K562 (cell line): ENCODE measurements at regions not wholly inside any gene's neighbourhood (a gene's known extent, or its start where the extent isn't known, plus 50 kb on each side); places are given as distances from the start of the nearest gene placed in this dataset.

Source experiments
- ATAC-seq: fragments of 200-7000 bp; cut with Tn5 transposase; 3 replicates; pipeline ENCODE4 v1.9.1; 2020; ENCODE audit warnings: moderate library complexity
- BruUV-seq: library from RNA; stranded (reverse); fragments of 400-500 nt; replicated peaks from 2 replicates; lab custom pipeline; 2021; lab: Mats Ljungman, UMichigan
- CTCF ChIA-PET: fragments of 300-600 bp; formaldehyde crosslinking; extraction: SDS; loops from one replicate; lab custom pipeline; 2021; ENCODE audit warnings: low intra/inter-chr PET ratio; lab: Yijun Ruan, JAX
- POLR2A ChIA-PET: fragments of 300-600, 350-650 bp; sonication (Branson Sonifier 250); formaldehyde crosslinking; extraction: SDS; loops from one replicate; lab custom pipeline; 2021; ENCODE audit warnings: antibody characterized with exemption, inconsistent platforms; lab: Yijun Ruan, JAX
- DNase-seq, 4 experiments: peaks; one replicate each; pipeline versions ENCODE4 v3.0.0 to v3.0.0-alpha.2; 2011 to 2018; ENCODE audit warnings: low spot score in 3 of 4, mixed read lengths in 3 of 4; ENCODE audit errors: extremely low read depth in 1 of 4
- FAIRE-seq: peaks from 2 replicates; lab custom pipeline; 2011; peaks lifted over from hg19 to GRCh38; lab: Jason Lieb, UNC
- H2AFZ ChIP-seq: 2 replicates; pipeline ENCODE4 v1.6.0; 2011; ENCODE audit warnings: low read depth, low read length, control low read depth, inconsistent platforms
- H3K27ac ChIP-seq: fragments of 200-600 bp; 3 replicates; pipeline ENCODE4 v1.8.0; 2011; ENCODE audit warnings: low read depth, mild to moderate bottlenecking, control low read depth, inconsistent platforms, low read length, moderate library complexity, mixed read lengths; ENCODE audit errors: extremely low read depth
- H3K27me3 ChIP-seq, 2 experiments: fragments of 300-600 bp in 1 of 2; 2 replicates in 1 of 2; 3 replicates in 1 of 2; pipeline versions ENCODE4 v1.6.0 to v1.8.0; 2011; ENCODE audit warnings: inconsistent platforms in 2 of 2, low read length in 2 of 2, mild to moderate bottlenecking in 1 of 2, mixed read lengths in 1 of 2, moderate library complexity in 1 of 2; ENCODE audit not compliant: control insufficient read depth in 2 of 2, insufficient read depth in 2 of 2
- H3K36me3 ChIP-seq: fragments of 300-600 bp; 3 replicates; pipeline ENCODE4 v1.8.0; 2011; ENCODE audit warnings: mild to moderate bottlenecking, low read length, inconsistent platforms; ENCODE audit not compliant: control insufficient read depth, insufficient read depth
- H3K4me1 ChIP-seq, 2 experiments: fragments of 200-600 bp in 1 of 2; replicated peaks in 1 of 2; 2 replicates in 1 of 2; 3 replicates in 1 of 2; pipeline versions ENCODE4 v1.5.1 to v1.8.0; 2011; ENCODE audit warnings: inconsistent platforms in 2 of 2, low read length in 2 of 2, mild to moderate bottlenecking in 1 of 2, mixed read lengths in 1 of 2, moderate library complexity in 1 of 2; ENCODE audit not compliant: control insufficient read depth in 2 of 2, insufficient read depth in 2 of 2
- H3K4me2 ChIP-seq: 2 replicates; pipeline ENCODE4 v1.6.1; 2011; ENCODE audit warnings: low read length, control low read depth, inconsistent platforms, mixed read lengths; ENCODE audit not compliant: insufficient read depth
- H3K4me3 ChIP-seq: fragments of 200-600 bp; sonication (generic), shearing (Covaris generic); 2 replicates; pipeline ENCODE4 v1.5.1; 2016; ENCODE audit warnings: control low read depth, inconsistent platforms
- H3K79me2 ChIP-seq: fragments of 200-600 bp; 3 replicates; pipeline ENCODE4 v1.8.0; 2011; ENCODE audit warnings: low read length, inconsistent platforms; ENCODE audit not compliant: control insufficient read depth, insufficient read depth
- H3K9ac ChIP-seq, 2 experiments: 2 replicates each; pipeline versions ENCODE4 v1.6.0 to v1.6.1; 2011; ENCODE audit warnings: low read depth in 2 of 2, low read length in 2 of 2, control low read depth in 1 of 2, inconsistent platforms in 1 of 2, mild to moderate bottlenecking in 1 of 2, mixed read lengths in 1 of 2; ENCODE audit not compliant: insufficient read depth in 1 of 2
- H3K9me1 ChIP-seq: one replicate; pipeline ENCODE4 v1.6.0; 2011; ENCODE audit warnings: inconsistent platforms, mild to moderate bottlenecking, low read length, moderate library complexity; ENCODE audit not compliant: control insufficient read depth, insufficient read depth
- H3K9me3 ChIP-seq: replicated peaks from 2 replicates; pipeline ENCODE4 v1.5.1; 2011; ENCODE audit warnings: low read depth, low read length, inconsistent platforms; ENCODE audit not compliant: control insufficient read depth, insufficient read depth
- H4K20me1 ChIP-seq: replicated peaks from 2 replicates; pipeline ENCODE4 v1.6.1; 2011; ENCODE audit warnings: low read length, inconsistent platforms, mixed read lengths; ENCODE audit not compliant: control insufficient read depth, insufficient read depth
- CAMTA2 ChIP-seq: fragments of 250-450 bp; sonication (Bioruptor Pico); conservative IDR thresholded peaks from 2 replicates; pipeline ENCODE4 v1.5.1; 2022
- GATAD2A ChIP-seq: fragments of 450-650 bp; IDR thresholded peaks from 2 replicates; pipeline ENCODE4 v1.6.1; 2017
- HSF4 ChIP-seq: fragments of 250-450 bp; sonication (Bioruptor Pico); IDR thresholded peaks from 2 replicates; pipeline ENCODE4 v2.1.2; 2022; ENCODE audit warnings: mild to moderate bottlenecking, moderate library complexity, borderline replicate concordance
- NR1H2 ChIP-seq: sonication (generic); formaldehyde crosslinking; IDR thresholded peaks from 2 replicates; pipeline ENCODE4 v1.4.0; 2020; ENCODE audit warnings: mild to moderate bottlenecking, missing genetic modification reagents
- PHTF2 ChIP-seq: fragments of 250-450 bp; sonication (Bioruptor Pico); IDR thresholded peaks from 2 replicates; pipeline ENCODE4 v1.5.0; 2021; ENCODE audit warnings: mild to moderate bottlenecking
- TCF7 ChIP-seq: sonication (generic); IDR thresholded peaks from 2 replicates; pipeline ENCODE4 v1.6.1; 2016; ENCODE audit warnings: antibody characterized with exemption, borderline replicate concordance
- ZNF23 ChIP-seq: fragments of 250-450 bp; sonication (Bioruptor Pico); IDR thresholded peaks from 2 replicates; pipeline ENCODE4 v1.4.0; 2020; ENCODE audit warnings: mild to moderate bottlenecking
- WGBS: fragments of 100-300 bp; shearing (Covaris generic); methylation state at CpG from one replicate; pipeline ENCODE4 v1.1.6; 2016; ENCODE audit warnings: low coverage, mixed read lengths; ENCODE audit not compliant: insufficient coverage; ENCODE audit errors: missing lambda C conversion rate; 5-methylcytosine and 5-hydroxymethylcytosine counted together
- in situ Hi-C: fragments of 300-500 bp; cut with MboI; formaldehyde crosslinking; loops from 4 replicates; pipeline ENCODE4 v1.15.0; 2018; ENCODE audit warnings: inconsistent platforms, mixed read lengths
- intact Hi-C: fragments of 100-400 bp; cut with micrococcal nuclease; formaldehyde crosslinking; loops from 2 replicates; pipeline ENCODE4 v1.14.2; 2022
- TF ChIP-seq, protein P1 (sequence below), 2 experiments: fragments of 450-650 bp in 1 of 2; sonication (generic) in 1 of 2; formaldehyde crosslinking in 1 of 2; IDR thresholded peaks in 1 of 2; conservative IDR thresholded peaks in 1 of 2; 2 replicates each; pipeline versions ENCODE4 v1.6.1 to v1.8.1; 2016 to 2023; ENCODE audit warnings: mild to moderate bottlenecking in 2 of 2, moderate library complexity in 2 of 2, inconsistent platforms in 1 of 2, missing genetic modification reagents in 1 of 2

DNA sequence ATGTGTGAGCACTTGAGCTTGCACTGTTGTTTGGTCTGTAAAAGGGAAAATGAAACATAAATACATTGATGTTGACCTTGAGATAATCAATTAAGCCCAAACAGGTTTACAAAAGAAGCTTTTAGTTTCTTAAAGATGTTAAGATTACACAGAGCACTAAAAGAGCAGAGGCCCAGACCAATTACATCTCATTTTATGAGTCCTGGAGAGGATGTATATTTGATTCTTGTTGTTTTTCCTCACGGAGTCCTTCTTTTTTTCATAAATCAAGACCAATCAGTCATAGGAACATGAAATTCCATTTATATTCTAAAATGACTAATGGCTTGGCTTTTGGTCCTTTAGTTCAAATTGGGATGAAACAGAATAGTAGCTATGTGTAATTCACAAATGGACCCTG lies 249.7 kb upstream of the NPY start:
- H2AFZ ChIP-seq, result no peak overlapping the region
- TF ChIP-seq ZNF23 (CRISPR knock-in tag) (no peak), TCF7 (no peak), CAMTA2 (CRISPR knock-in tag) (no peak), GATAD2A (no peak), HSF4 (CRISPR knock-in tag) (no peak), NR1H2 (CRISPR knock-in tag) (no peak), PHTF2 (CRISPR knock-in tag) (no peak)
- TF ChIP-seq, protein P1, sequence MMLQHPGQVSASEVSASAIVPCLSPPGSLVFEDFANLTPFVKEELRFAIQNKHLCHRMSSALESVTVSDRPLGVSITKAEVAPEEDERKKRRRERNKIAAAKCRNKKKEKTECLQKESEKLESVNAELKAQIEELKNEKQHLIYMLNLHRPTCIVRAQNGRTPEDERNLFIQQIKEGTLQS (IDR thresholded peaks at IDR 0.05), result no peak
- TF ChIP-seq, protein P1 (CRISPR knock-in tag; conservative IDR thresholded peaks at IDR 0.05), result no peak
- H3K4me3 ChIP-seq, result no peak overlapping the region
- H3K9ac ChIP-seq, result no peak overlapping the region
- no peaks in the 10 kb centered on the region for H3K9me3 ChIP-seq
- no peaks in the 10 kb centered on the region for H3K27me3 ChIP-seq
- BruUV-seq, result no TSS peak
- DNase-seq (no peak), ATAC-seq (no peak), FAIRE-seq (no peak)
- H3K9me1 ChIP-seq, result no peaks in the 10 kb centered on the region
- no peaks in the 10 kb centered on the region for H3K79me2 ChIP-seq
- no peaks in the 10 kb centered on the region for H3K36me3 ChIP-seq
- WGBS, result 0% methylated on average over 1 of the region's 1 CpG
- no peak overlapping the region for H3K4me2 ChIP-seq
- no peaks in the 10 kb centered on the region for H3K4me1 ChIP-seq
- intact Hi-C loops (no loop called here), in situ Hi-C loops (no loop called here)
- H4K20me1 ChIP-seq, result no peaks in the 10 kb centered on the region
- ChIA-PET POLR2A (no interaction called here), CTCF (no interaction called here)
- no peak overlapping the region for H3K27ac ChIP-seq
